Hypothalamus (tissue), 51 donors: ENCODE measurements at regions not wholly inside any gene's neighbourhood (a gene's known extent, or its start where the extent isn't known, plus 50 kb on each side); places are given as distances from the start of the nearest gene placed in this dataset.

Experiments used
- DNase-seq, 51 donors: peaks; one replicate each; lab custom pipeline; 2025; lab: John Stamatoyannopoulos, UW

GRCh38 chr10:78892338-78893176, 176.2 kb upstream of the ZMIZ1 start:
- no peak for DNase-seq

- no peak for DNase-seq
Observed at GRCh38 chr10:78893217-78893616, 175.5 kb upstream of the ZMIZ1 start.

GRCh38 chr10:78894089-78894840, 174.5 kb upstream of the ZMIZ1 start:
- DNase-seq: no peak

- DNase-seq: no peak
Observed at GRCh38 chr10:78894841-78895195, 173.9 kb upstream of the ZMIZ1 start.

GRCh38 chr10:78895469-78895868, 173.3 kb upstream of the ZMIZ1 start:
- DNase-seq: no peak

- no peak for DNase-seq
Observed at GRCh38 chr10:78896159-78896928, 172.4 kb upstream of the ZMIZ1 start.

- no peak for DNase-seq
Observed at GRCh38 chr10:78898341-78899097, 170.2 kb upstream of the ZMIZ1 start.

- DNase-seq: no peak
Observed at GRCh38 chr10:78899098-78899754, 169.5 kb upstream of the ZMIZ1 start.

- DNase-seq: no peak
Observed at GRCh38 chr10:78899996-78900714, 168.6 kb upstream of the ZMIZ1 start.

GRCh38 chr10:78900715-78901430, 167.9 kb upstream of the ZMIZ1 start:
- DNase-seq: no peak

GRCh38 chr10:78901694-78902093, 167.1 kb upstream of the ZMIZ1 start:
- DNase-seq: no peak

GRCh38 chr10:78902815-78903214, 166.0 kb upstream of the ZMIZ1 start:
- DNase-seq: no peak

GRCh38 chr10:78903341-78903940, 165.3 kb upstream of the ZMIZ1 start:
- DNase-seq: no peak

- no peak for DNase-seq
Observed at GRCh38 chr10:78904196-78904595, 164.6 kb upstream of the ZMIZ1 start.

- DNase-seq: no peak
Observed at GRCh38 chr10:78905015-78905956, 163.5 kb upstream of the ZMIZ1 start.

- peak in 3 of 51 donors; percentile 16 to 38 (median 29) for DNase-seq
Observed at GRCh38 chr10:78905957-78906308, 162.8 kb upstream of the ZMIZ1 start.

- no peak for DNase-seq
Observed at GRCh38 chr10:78906734-78907390, 161.9 kb upstream of the ZMIZ1 start.
